C4-2B (cell line): ENCODE measurements at regions not wholly inside any gene's neighbourhood (a gene's known extent, or its start where the extent isn't known, plus 50 kb on each side); places are given as distances from the start of the nearest gene placed in this dataset.
"Not testable (repeated sequence)": the region's sequence is repeated elsewhere in the genome, so short reads cannot be mapped to it uniquely, and the experiment has no call there.

Source experiments
- H3K27ac ChIP-seq: fragments of 450-650 bp; 2 replicates; pipeline ENCODE4 v1.5.1; 2017
- CTCF ChIP-seq: fragments of 450-650 bp; conservative IDR thresholded peaks from 2 replicates; pipeline ENCODE4 v1.5.1; 2017; ENCODE audit warnings: mild to moderate bottlenecking
- ZFX ChIP-seq: fragments of 450-650 bp; IDR thresholded peaks from 2 replicates; pipeline ENCODE4 v1.6.1; 2017

- H3K27ac ChIP-seq, result no peak overlapping the region
- TF ChIP-seq CTCF (no peak), ZFX (no peak)
These were observed 159.0 kb upstream of the KCNJ15 start for GRCh38 chr21:38097789-38098188.

GRCh38 chr21:38112219-38112789 lies 144.5 kb upstream of the KCNJ15 start:
- no peak overlapping the region for H3K27ac ChIP-seq
- TF ChIP-seq ZFX (no peak), CTCF (no peak)

DNA sequence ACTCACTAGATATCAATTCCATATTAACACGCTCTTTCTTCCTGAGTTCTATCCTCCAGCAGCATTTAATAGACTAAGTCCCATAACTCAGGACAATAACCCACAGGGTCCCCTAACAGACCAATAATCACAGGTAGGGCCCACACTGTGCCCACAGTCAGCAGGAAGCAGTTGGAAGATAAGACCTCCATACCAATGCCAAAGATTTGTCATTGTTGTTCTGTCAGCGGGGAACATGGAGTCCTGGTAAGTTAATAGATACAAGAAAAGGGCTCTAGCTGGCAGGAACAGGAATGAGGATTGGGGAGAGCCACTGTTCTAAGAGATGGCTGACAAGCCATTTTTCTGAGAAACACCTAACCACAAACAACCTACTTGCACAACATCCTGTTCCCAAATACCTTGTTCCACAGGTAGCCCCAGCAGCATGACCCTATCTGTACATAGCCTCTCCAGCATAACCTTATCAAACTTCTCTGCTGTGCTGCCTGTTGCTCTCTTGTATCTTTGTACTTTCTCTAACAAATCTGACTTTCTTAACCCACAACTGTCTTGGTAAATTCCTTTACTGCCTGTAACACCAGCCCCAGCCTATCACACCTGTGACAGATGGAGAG lies 142.0 kb upstream of the KCNJ15 start:
- no peak for TF ChIP-seq ZFX
- no peak overlapping the region for H3K27ac ChIP-seq

GRCh38 chr21:38115870-38116269 lies 140.9 kb upstream of the KCNJ15 start:
- TF ChIP-seq CTCF, result no peak
- no peak for TF ChIP-seq ZFX
- no peak overlapping the region for H3K27ac ChIP-seq

- H3K27ac ChIP-seq, result no peak overlapping the region
These were observed 137.0 kb upstream of the KCNJ15 start for GRCh38 chr21:38119793-38120192.

GRCh38 chr21:38120679-38120983 lies 136.2 kb upstream of the KCNJ15 start:
- not testable (repeated sequence) for H3K27ac ChIP-seq

More at GRCh38 chr21:38119793-38120192, 137.0 kb upstream of the KCNJ15 start:
- TF ChIP-seq ZFX, result no peak
- no peak for TF ChIP-seq CTCF

GRCh38 chr21:38120984-38121855 lies 135.6 kb upstream of the KCNJ15 start:
- no peak overlapping the region for H3K27ac ChIP-seq
- TF ChIP-seq CTCF, result no peak
- no peak for TF ChIP-seq ZFX

GRCh38 chr21:38121888-38122720 lies 134.7 kb upstream of the KCNJ15 start:
- TF ChIP-seq CTCF (no peak), ZFX (no peak)

More at GRCh38 chr21:38121888-38122720, 134.7 kb upstream of the KCNJ15 start:
- no peak overlapping the region for H3K27ac ChIP-seq
